WTC11 (cell line): ENCODE measurements at regions not wholly inside any gene's neighbourhood (a gene's known extent, or its start where the extent isn't known, plus 50 kb on each side); places are given as distances from the start of the nearest gene placed in this dataset.
"Not testable (repeated sequence)": the region's sequence is repeated elsewhere in the genome, so short reads cannot be mapped to it uniquely, and the experiment has no call there.

Experiments used
- ATAC-seq: fragments of 200-7000 bp; cut with Tn5 transposase; 2 replicates; pipeline ENCODE4 v1.10.0; 2021; ENCODE audit warnings: mild to moderate bottlenecking, moderate library complexity
- CTCF ChIA-PET: fragments of 300-600 bp; sonication (Branson Sonifier 250); formaldehyde crosslinking; loops from one replicate; lab custom pipeline; 2021; ENCODE audit warnings: antibody characterized with exemption; lab: Charles Lee
- POLR2A ChIA-PET: fragments of 350-600 bp; sonication (Branson Sonifier 250); formaldehyde crosslinking; loops from one replicate; lab custom pipeline; 2021; ENCODE audit warnings: antibody characterized with exemption; lab: Charles Lee
- DNase-seq: peaks from one replicate; pipeline ENCODE4 v3.0.0; 2021; ENCODE audit warnings: low spot score
- H3K27ac Mint-ChIP-seq: 2 replicates; pipeline ENCODE4 v1.8.0; 2021; ENCODE audit warnings: mixed read lengths
- H3K27me3 Mint-ChIP-seq: 2 replicates; pipeline ENCODE4 v1.8.0; 2021; ENCODE audit warnings: low read depth, mild to moderate bottlenecking, moderate library complexity, mixed read lengths
- H3K36me3 Mint-ChIP-seq: 2 replicates; pipeline ENCODE4 v1.8.0; 2021; ENCODE audit warnings: mixed read lengths
- H3K4me1 Mint-ChIP-seq: 2 replicates; pipeline ENCODE4 v1.8.0; 2022; ENCODE audit warnings: mixed read lengths
- H3K4me3 Mint-ChIP-seq: 2 replicates; pipeline ENCODE4 v1.8.0; 2021; ENCODE audit warnings: mild to moderate bottlenecking, moderate library complexity, mixed read lengths
- H3K9me3 Mint-ChIP-seq: 2 replicates; pipeline ENCODE4 v1.8.0; 2021; ENCODE audit warnings: mixed read lengths
- AFF4 ChIP-seq: sonication (generic); formaldehyde crosslinking; IDR thresholded peaks from 2 replicates; pipeline ENCODE4 v1.8.1; 2023; ENCODE audit warnings: mild to moderate bottlenecking, missing genetic modification reagents, borderline replicate concordance
- AR ChIP-seq: fragments of 250-450 bp; sonication (Bioruptor Pico); IDR thresholded peaks from 2 replicates; pipeline ENCODE4 v1.9.0; 2021; ENCODE audit warnings: mild to moderate bottlenecking
- CBFB ChIP-seq: sonication (generic); formaldehyde crosslinking; IDR thresholded peaks from 2 replicates; pipeline ENCODE4 v1.8.1; 2022; ENCODE audit warnings: mild to moderate bottlenecking, low read depth, missing genetic modification reagents
- EMX1 ChIP-seq: fragments of 250-450 bp; sonication (Bioruptor Pico); IDR thresholded peaks from 2 replicates; pipeline ENCODE4 v1.8.0; 2021; ENCODE audit warnings: mild to moderate bottlenecking
- ERG ChIP-seq: fragments of 250-450 bp; sonication (Bioruptor Pico); IDR thresholded peaks from 2 replicates; pipeline ENCODE4 v1.8.0; 2021; ENCODE audit warnings: mild to moderate bottlenecking
- FOXP4 ChIP-seq: sonication (generic); formaldehyde crosslinking; IDR thresholded peaks from 2 replicates; pipeline ENCODE4 v1.8.0; 2022; ENCODE audit warnings: mild to moderate bottlenecking, missing genetic modification reagents
- GRHL2 ChIP-seq: fragments of 250-450 bp; sonication (Bioruptor Pico); IDR thresholded peaks from 2 replicates; pipeline ENCODE4 v1.8.0; 2022; ENCODE audit warnings: mild to moderate bottlenecking, moderate library complexity; ENCODE audit not compliant: insufficient replicate concordance, severe bottlenecking
- GTF2I ChIP-seq: fragments of 250-450 bp; sonication (Bioruptor Pico); conservative IDR thresholded peaks from 2 replicates; pipeline ENCODE4 v1.4.0; 2021; ENCODE audit warnings: mild to moderate bottlenecking
- IRF1 ChIP-seq: sonication (generic); formaldehyde crosslinking; IDR thresholded peaks from 2 replicates; pipeline ENCODE4 v1.8.0; 2023; ENCODE audit warnings: missing genetic modification reagents
- JAZF1 ChIP-seq: fragments of 250-450 bp; sonication (Bioruptor Pico); IDR thresholded peaks from 2 replicates; pipeline ENCODE4 v1.9.0; 2021; ENCODE audit warnings: moderate library complexity, mild to moderate bottlenecking, inconsistent platforms
- NFE2L1 ChIP-seq: sonication (generic); formaldehyde crosslinking; IDR thresholded peaks from 2 replicates; pipeline ENCODE4 v1.8.1; 2023; ENCODE audit warnings: missing genetic modification reagents
- PRDM15 ChIP-seq: sonication (generic); formaldehyde crosslinking; IDR thresholded peaks from 2 replicates; pipeline ENCODE4 v1.8.0; 2022; ENCODE audit warnings: missing genetic modification reagents
- SMAD4 ChIP-seq: sonication (generic); formaldehyde crosslinking; IDR thresholded peaks from 2 replicates; pipeline ENCODE4 v1.8.0; 2022; ENCODE audit warnings: mild to moderate bottlenecking, missing genetic modification reagents
- ZNF121 ChIP-seq: sonication (generic); formaldehyde crosslinking; IDR thresholded peaks from 2 replicates; pipeline ENCODE4 v1.8.0; 2023; ENCODE audit warnings: missing genetic modification reagents
- ZNF138 ChIP-seq: sonication (generic); formaldehyde crosslinking; conservative IDR thresholded peaks from 2 replicates; pipeline ENCODE4 v1.8.1; 2022; ENCODE audit warnings: mild to moderate bottlenecking, moderate library complexity, missing genetic modification reagents
- ZSCAN18 ChIP-seq: fragments of 250-450 bp; sonication (Bioruptor Pico); IDR thresholded peaks from 2 replicates; pipeline ENCODE4 v2.1.2; 2022; ENCODE audit warnings: mild to moderate bottlenecking, moderate library complexity

- TF ChIP-seq IRF1 (CRISPR knock-in tag), result no peak
- no peak for TF ChIP-seq ZNF121 (CRISPR knock-in tag)
- no peak for TF ChIP-seq AR (CRISPR knock-in tag)
- TF ChIP-seq ZSCAN18 (CRISPR knock-in tag), result no peak
- no peak for TF ChIP-seq SMAD4 (CRISPR knock-in tag)
- no peak for TF ChIP-seq AFF4 (CRISPR knock-in tag)
- TF ChIP-seq GTF2I, result no peak
- no peak for TF ChIP-seq EMX1 (CRISPR knock-in tag)
- no peak for TF ChIP-seq GRHL2 (CRISPR knock-in tag)
- no peak for TF ChIP-seq JAZF1
- TF ChIP-seq NFE2L1, result no peak
- TF ChIP-seq CBFB (CRISPR knock-in tag), result no peak
- no peak for TF ChIP-seq ERG (CRISPR knock-in tag)
- no peak for TF ChIP-seq PRDM15
- TF ChIP-seq FOXP4 (CRISPR knock-in tag), result no peak
- no peak for TF ChIP-seq ZNF138 (CRISPR knock-in tag)
- Mint-ChIP-seq H3K4me3 (no peak overlapping the region), H3K36me3 (no peaks in the 10 kb centered on the region), H3K4me1 (0 out of 2 replicates have a peak, but pooled peaks cover 4% of the 10 kb centered on the region), H3K9me3 (0 out of 2 replicates have a peak, but pooled peaks cover 3% of the 10 kb centered on the region), H3K27ac (no peak overlapping the region), H3K27me3 (no peaks in the 10 kb centered on the region; the same call in 1 of the 2 replicates)
- CTCF ChIA-PET, result interaction anchor here (1.7 kb wide), 1 partner anchor 160 kb away, joined by 6 read pairs; no protein-coding TSS in a partner anchor
- ATAC-seq (no peak), DNase-seq (no peak)
- POLR2A ChIA-PET, result no interaction called here
These were observed 144.4 kb upstream of the IFNE start for GRCh38 chr9:21626493-21626892.

GRCh38 chr9:21628954-21629353, 146.8 kb upstream of the IFNE start:
- DNase-seq, POLR2A ChIA-PET, H3K36me3 Mint-ChIP-seq, H3K27me3 Mint-ChIP-seq, H3K9me3 Mint-ChIP-seq, H3K4me3 Mint-ChIP-seq, H3K27ac Mint-ChIP-seq, CTCF ChIA-PET, H3K4me1 Mint-ChIP-seq: not testable (repeated sequence)
- ATAC-seq, result peak; percentile 68
